HEK293 (cell line): ENCODE measurements at regions not wholly inside any gene's neighbourhood (a gene's known extent, or its start where the extent isn't known, plus 50 kb on each side); places are given as distances from the start of the nearest gene placed in this dataset.

ENCODE experiments used
- GLIS1 ChIP-seq: fragments of 450-650 bp; formaldehyde crosslinking; IDR thresholded peaks from 2 replicates; pipeline ENCODE4 v1.5.1; 2016; ENCODE audit warnings: missing biosample characterization, missing genetic modification characterization
- MZF1 ChIP-seq: fragments of 450-650 bp; formaldehyde crosslinking; IDR thresholded peaks from 2 replicates; pipeline ENCODE4 v1.5.1; 2017; ENCODE audit warnings: missing biosample characterization, missing genetic modification characterization, borderline replicate concordance
- ZNF133 ChIP-seq: fragments of 450-650 bp; formaldehyde crosslinking; IDR thresholded peaks from 2 replicates; pipeline ENCODE4 v1.5.1; 2016; ENCODE audit warnings: missing biosample characterization, missing genetic modification characterization
- ZNF521 ChIP-seq: fragments of 450-650 bp; formaldehyde crosslinking; IDR thresholded peaks from 2 replicates; pipeline ENCODE4 v1.5.1; 2017; ENCODE audit warnings: missing biosample characterization, mild to moderate bottlenecking, missing genetic modification characterization
- ZNF600 ChIP-seq: fragments of 450-650 bp; formaldehyde crosslinking; IDR thresholded peaks from 2 replicates; pipeline ENCODE4 v1.5.1; 2016; ENCODE audit warnings: missing biosample characterization, missing genetic modification characterization
- ZNF830 ChIP-seq: fragments of 450-650 bp; IDR thresholded peaks from 2 replicates; pipeline ENCODE4 v1.5.0; 2018; ENCODE audit warnings: missing biosample characterization, missing genetic modification characterization, low read depth, mild to moderate bottlenecking, moderate library complexity
- TF ChIP-seq, protein P1 (sequence below): fragments of 450-650 bp; formaldehyde crosslinking; IDR thresholded peaks from 2 replicates; pipeline ENCODE4 v1.5.1; 2016; ENCODE audit warnings: missing biosample characterization, missing genetic modification characterization
- TF ChIP-seq, protein P2 (sequence below): fragments of 450-650 bp; formaldehyde crosslinking; conservative IDR thresholded peaks from 2 replicates; pipeline ENCODE4 v1.5.1; 2016; ENCODE audit warnings: low read depth, missing biosample characterization, missing genetic modification characterization

- TF ChIP-seq GLIS1 (no peak), ZNF600 (tag by site-specific recombination) (no peak), ZNF830 (no peak), MZF1 (no peak), ZNF133 (tag by site-specific recombination) (no peak), ZNF521 (tag by site-specific recombination) (no peak)
- TF ChIP-seq, protein P1, sequence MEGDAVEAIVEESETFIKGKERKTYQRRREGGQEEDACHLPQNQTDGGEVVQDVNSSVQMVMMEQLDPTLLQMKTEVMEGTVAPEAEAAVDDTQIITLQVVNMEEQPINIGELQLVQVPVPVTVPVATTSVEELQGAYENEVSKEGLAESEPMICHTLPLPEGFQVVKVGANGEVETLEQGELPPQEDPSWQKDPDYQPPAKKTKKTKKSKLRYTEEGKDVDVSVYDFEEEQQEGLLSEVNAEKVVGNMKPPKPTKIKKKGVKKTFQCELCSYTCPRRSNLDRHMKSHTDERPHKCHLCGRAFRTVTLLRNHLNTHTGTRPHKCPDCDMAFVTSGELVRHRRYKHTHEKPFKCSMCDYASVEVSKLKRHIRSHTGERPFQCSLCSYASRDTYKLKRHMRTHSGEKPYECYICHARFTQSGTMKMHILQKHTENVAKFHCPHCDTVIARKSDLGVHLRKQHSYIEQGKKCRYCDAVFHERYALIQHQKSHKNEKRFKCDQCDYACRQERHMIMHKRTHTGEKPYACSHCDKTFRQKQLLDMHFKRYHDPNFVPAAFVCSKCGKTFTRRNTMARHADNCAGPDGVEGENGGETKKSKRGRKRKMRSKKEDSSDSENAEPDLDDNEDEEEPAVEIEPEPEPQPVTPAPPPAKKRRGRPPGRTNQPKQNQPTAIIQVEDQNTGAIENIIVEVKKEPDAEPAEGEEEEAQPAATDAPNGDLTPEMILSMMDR (tag by site-specific recombination) = no peak
- TF ChIP-seq, protein P2, sequence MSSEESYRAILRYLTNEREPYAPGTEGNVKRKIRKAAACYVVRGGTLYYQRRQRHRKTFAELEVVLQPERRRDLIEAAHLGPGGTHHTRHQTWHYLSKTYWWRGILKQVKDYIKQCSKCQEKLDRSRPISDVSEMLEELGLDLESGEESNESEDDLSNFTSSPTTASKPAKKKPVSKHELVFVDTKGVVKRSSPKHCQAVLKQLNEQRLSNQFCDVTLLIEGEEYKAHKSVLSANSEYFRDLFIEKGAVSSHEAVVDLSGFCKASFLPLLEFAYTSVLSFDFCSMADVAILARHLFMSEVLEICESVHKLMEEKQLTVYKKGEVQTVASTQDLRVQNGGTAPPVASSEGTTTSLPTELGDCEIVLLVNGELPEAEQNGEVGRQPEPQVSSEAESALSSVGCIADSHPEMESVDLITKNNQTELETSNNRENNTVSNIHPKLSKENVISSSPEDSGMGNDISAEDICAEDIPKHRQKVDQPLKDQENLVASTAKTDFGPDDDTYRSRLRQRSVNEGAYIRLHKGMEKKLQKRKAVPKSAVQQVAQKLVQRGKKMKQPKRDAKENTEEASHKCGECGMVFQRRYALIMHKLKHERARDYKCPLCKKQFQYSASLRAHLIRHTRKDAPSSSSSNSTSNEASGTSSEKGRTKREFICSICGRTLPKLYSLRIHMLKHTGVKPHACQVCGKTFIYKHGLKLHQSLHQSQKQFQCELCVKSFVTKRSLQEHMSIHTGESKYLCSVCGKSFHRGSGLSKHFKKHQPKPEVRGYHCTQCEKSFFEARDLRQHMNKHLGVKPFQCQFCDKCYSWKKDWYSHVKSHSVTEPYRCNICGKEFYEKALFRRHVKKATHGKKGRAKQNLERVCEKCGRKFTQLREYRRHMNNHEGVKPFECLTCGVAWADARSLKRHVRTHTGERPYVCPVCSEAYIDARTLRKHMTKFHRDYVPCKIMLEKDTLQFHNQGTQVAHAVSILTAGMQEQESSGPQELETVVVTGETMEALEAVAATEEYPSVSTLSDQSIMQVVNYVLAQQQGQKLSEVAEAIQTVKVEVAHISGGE = no peak
These were observed 165.3 kb upstream of the USP24 start for GRCh38 chr1:55380355-55380970.
